T-helper 1 cell treated with Interleukin-12 subunit alpha and Interleukin-12 subunit beta and Interleukin-4 antibody, amounts not matched to agents 30 ng/mL and 1 ng/mL, for 36 hours (primary cell): ENCODE measurements at regions not wholly inside any gene's neighbourhood (a gene's known extent, or its start where the extent isn't known, plus 50 kb on each side); places are given as distances from the start of the nearest gene placed in this dataset.

Experiments used
- intact Hi-C: fragments of 100-400 bp; cut with micrococcal nuclease; formaldehyde crosslinking; loops from one replicate; pipeline ENCODE4 v1.15.1; 2024

GRCh38 chr17:64785011-64785421 is 122.9 kb upstream of the SMURF2 start:
- intact Hi-C loops = no loop called here

- intact Hi-C loops = loop anchor here (5.0 kb wide), 2 partner anchors 193 to 273 kb away; partner anchors contain the start of gene GNA13
These were observed 122.4 kb upstream of the SMURF2 start for GRCh38 chr17:64784353-64785010.

GRCh38 chr17:64783556-64784352 is 121.6 kb upstream of the SMURF2 start:
- intact Hi-C loops = loop anchor here (5.0 kb wide), 2 partner anchors 194 to 274 kb away; partner anchors contain the start of gene GNA13

GRCh38 chr17:64783031-64783461 is 120.9 kb upstream of the SMURF2 start:
- intact Hi-C loops = loop anchor here (5.0 kb wide), 2 partner anchors 194 to 274 kb away; partner anchors contain the start of gene GNA13

- intact Hi-C loops = loop anchor here (2.0 to 5.0 kb wide), 7 partner anchors 27 to 275 kb away; partner anchors contain the start of genes CEP95, DDX5, GNA13 and LRRC37A3
These were observed 119.9 kb upstream of the SMURF2 start for GRCh38 chr17:64781810-64782555.

GRCh38 chr17:64781014-64781756 is 119.1 kb upstream of the SMURF2 start:
- intact Hi-C loops = loop anchor here (2.0 to 5.0 kb wide), 7 partner anchors 28 to 276 kb away; partner anchors contain the start of genes CEP95, DDX5, GNA13 and LRRC37A3

GRCh38 chr17:64780096-64781013 is 118.2 kb upstream of the SMURF2 start:
- intact Hi-C loops = loop anchor here (2.0 to 5.0 kb wide), 7 partner anchors 28 to 277 kb away; partner anchors contain the start of genes CEP95, DDX5, GNA13 and LRRC37A3

- intact Hi-C loops = loop anchor here (2.0 to 10.0 kb wide), 8 partner anchors 29 to 1385 kb away; partner anchors contain the start of genes CEP95, DDX5, GNA13 and LRRC37A3
These were observed 117.4 kb upstream of the SMURF2 start for GRCh38 chr17:64779376-64780095.

- intact Hi-C loops = loop anchor here (10.0 kb wide), 1 partner anchor 1386 kb away; no protein-coding TSS in a partner anchor
These were observed 116.9 kb upstream of the SMURF2 start for GRCh38 chr17:64779098-64779375.

GRCh38 chr17:64778240-64779097 is 116.4 kb upstream of the SMURF2 start:
- intact Hi-C loops = loop anchor here (10.0 kb wide), 1 partner anchor 1386 kb away; no protein-coding TSS in a partner anchor

GRCh38 chr17:64777415-64778239 is 115.5 kb upstream of the SMURF2 start:
- intact Hi-C loops = loop anchor here (1.0 to 10.0 kb wide), 4 partner anchors 70 to 1387 kb away; no protein-coding TSS in a partner anchor

- intact Hi-C loops = loop anchor here (1.0 to 10.0 kb wide), 4 partner anchors 70 to 1388 kb away; no protein-coding TSS in a partner anchor
These were observed 114.8 kb upstream of the SMURF2 start for GRCh38 chr17:64776720-64777414.

- intact Hi-C loops = loop anchor here (10.0 kb wide), 1 partner anchor 1389 kb away; no protein-coding TSS in a partner anchor
These were observed 113.8 kb upstream of the SMURF2 start for GRCh38 chr17:64775701-64776570.

- intact Hi-C loops = loop anchor here (10.0 kb wide), 1 partner anchor 1390 kb away; no protein-coding TSS in a partner anchor
These were observed 112.9 kb upstream of the SMURF2 start for GRCh38 chr17:64774888-64775540.
